Vagina (tissue), 2 donors: ENCODE measurements at regions not wholly inside any gene's neighbourhood (a gene's known extent, or its start where the extent isn't known, plus 50 kb on each side); places are given as distances from the start of the nearest gene placed in this dataset.

Experiments used
- CTCF ChIP-seq, 3 experiments: fragments of 450-650 bp in 2 of 3; fragments of 200-600 bp in 1 of 3; sonication (generic) in 1 of 3; IDR thresholded peaks; one replicate each; pipeline ENCODE4 v1.5.1; 2017 to 2019; ENCODE audit warnings: antibody characterized with exemption in 3 of 3, mild to moderate bottlenecking in 2 of 3, moderate library complexity in 2 of 3
- POLR2A ChIP-seq, 2 donors: fragments of 450-650 bp; IDR thresholded peaks; one replicate each; pipeline ENCODE4 v1.6.1; 2017; ENCODE audit warnings: antibody characterized with exemption in 2 of 2, mild to moderate bottlenecking in 2 of 2, moderate library complexity in 2 of 2
- POLR2AphosphoS5 ChIP-seq, 2 donors: sonication (generic); formaldehyde crosslinking; IDR thresholded peaks; one replicate each; pipeline ENCODE4 v1.9.0; 2017; ENCODE audit warnings: antibody characterized with exemption in 2 of 2, mild to moderate bottlenecking in 2 of 2, low read depth in 1 of 2; ENCODE audit not compliant: insufficient read depth in 1 of 2

DNA sequence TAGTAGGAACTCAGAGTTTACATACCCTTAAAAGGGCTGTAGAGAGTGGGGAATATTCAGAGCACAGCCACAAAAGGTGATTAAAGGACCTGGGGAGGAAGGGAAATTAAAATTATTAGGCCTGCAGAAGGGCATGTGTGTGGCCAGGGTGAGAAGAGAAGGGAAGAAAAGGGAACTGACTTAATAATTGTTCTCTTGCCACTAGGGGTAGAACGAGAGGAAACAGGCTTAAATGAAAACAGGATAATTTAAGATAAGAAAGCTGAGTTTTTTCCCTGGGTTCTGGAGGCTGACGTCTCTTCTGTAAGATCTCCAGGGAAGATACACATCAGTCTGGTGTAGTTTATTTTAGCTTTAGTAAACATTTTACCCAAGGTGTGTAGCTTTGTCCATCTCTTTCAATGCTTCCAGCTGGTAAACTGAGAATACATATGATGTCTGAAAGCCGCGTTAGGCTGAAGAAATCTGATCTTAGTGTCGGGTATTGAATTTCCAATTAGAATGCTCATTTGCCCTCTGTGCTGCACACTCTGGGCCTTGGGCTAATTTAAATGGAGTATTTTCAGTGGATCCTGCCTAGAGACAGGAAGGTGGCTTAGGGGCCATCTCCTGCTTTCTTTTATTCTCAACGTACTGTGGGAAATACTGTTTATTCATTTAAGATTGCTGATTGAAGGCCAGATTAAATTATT lies 416.8 kb downstream of the TMEM38B start:
- TF ChIP-seq CTCF (IDR thresholded peaks at IDR 0.05) (no peak), POLR2A (IDR thresholded peaks at IDR 0.05) (no peak), POLR2AphosphoS5 (IDR thresholded peaks at IDR 0.05; ENCODE audit: insufficient read depth in 1 of 2, low read depth in 1 of 2) (no peak)
